HFF-Myc (cell line): ENCODE measurements at regions not wholly inside any gene's neighbourhood (a gene's known extent, or its start where the extent isn't known, plus 50 kb on each side); places are given as distances from the start of the nearest gene placed in this dataset.

Source experiments
- DNase-seq: peaks from one replicate; pipeline ENCODE4 v3.0.0-alpha.2; 2011; ENCODE audit warnings: low read depth; ENCODE audit errors: extremely low read depth
- H3K4me3 ChIP-seq: replicated peaks from 2 replicates; pipeline ENCODE4 v1.5.1; 2011; ENCODE audit warnings: low read depth, mild to moderate bottlenecking, control low read depth, low read length
- CTCF ChIP-seq: IDR thresholded peaks from 2 replicates; pipeline ENCODE4 v1.5.1; 2012; ENCODE audit warnings: mild to moderate bottlenecking, low read depth, low read length, control low read depth; ENCODE audit errors: missing control alignments

GRCh38 chr5:138664276-138664943, 88.8 kb upstream of the CTNNA1 start:
- TF ChIP-seq CTCF, result no peak
- H3K4me3 ChIP-seq, result no peak overlapping the region
- no peak for DNase-seq

- DNase-seq, result no peak
- TF ChIP-seq CTCF, result no peak
- no peak overlapping the region for H3K4me3 ChIP-seq
These were observed 88.4 kb upstream of the HSPA9 start for GRCh38 chr5:138663561-138663960.

- no peak overlapping the region for H3K4me3 ChIP-seq
- no peak for TF ChIP-seq CTCF
- DNase-seq, result no peak
These were observed 87.8 kb upstream of the HSPA9 start for GRCh38 chr5:138663009-138663408.

- no peak for TF ChIP-seq CTCF
- DNase-seq, result no peak
- no peak overlapping the region for H3K4me3 ChIP-seq
These were observed 87.4 kb upstream of the HSPA9 start for GRCh38 chr5:138662599-138662998.

- no peak for TF ChIP-seq CTCF
- DNase-seq, result no peak
- H3K4me3 ChIP-seq, result no peak overlapping the region
These were observed 86.8 kb upstream of the HSPA9 start for GRCh38 chr5:138661991-138662434.

- no peak overlapping the region for H3K4me3 ChIP-seq
- TF ChIP-seq CTCF, result no peak
These were observed 86.2 kb upstream of the HSPA9 start for GRCh38 chr5:138661291-138661960.

GRCh38 chr5:138660051-138660572, 84.9 kb upstream of the HSPA9 start:
- no peak for DNase-seq
- no peak for TF ChIP-seq CTCF
- no peak overlapping the region for H3K4me3 ChIP-seq

More at GRCh38 chr5:138661291-138661960, 86.2 kb upstream of the HSPA9 start:
- DNase-seq, result no peak
